SJSA1 (cell line): ENCODE measurements at regions not wholly inside any gene's neighbourhood (a gene's known extent, or its start where the extent isn't known, plus 50 kb on each side); places are given as distances from the start of the nearest gene placed in this dataset.

ENCODE experiments used
- DNase-seq, 2 experiments: peaks; one replicate each; pipeline ENCODE4 v3.0.0-alpha.2; 2015 to 2020; ENCODE audit warnings: low spot score in 2 of 2, low read depth in 1 of 2
- H3K27ac ChIP-seq: fragments of 250-450 bp; sonication (Bioruptor Pico); 2 replicates; pipeline ENCODE4 v1.5.1; 2020; ENCODE audit warnings: mild to moderate bottlenecking, moderate library complexity
- H3K27me3 ChIP-seq: fragments of 250-450 bp; sonication (Bioruptor Pico); replicated peaks from 2 replicates; pipeline ENCODE4 v1.5.1; 2020; ENCODE audit warnings: mild to moderate bottlenecking, moderate library complexity
- H3K36me3 ChIP-seq: fragments of 250-450 bp; sonication (Bioruptor Pico); 2 replicates; pipeline ENCODE4 v1.5.1; 2020; ENCODE audit warnings: mild to moderate bottlenecking
- H3K4me1 ChIP-seq: fragments of 250-450 bp; sonication (Bioruptor Pico); replicated peaks from 2 replicates; pipeline ENCODE4 v1.6.1; 2021; ENCODE audit warnings: mild to moderate bottlenecking
- H3K4me3 ChIP-seq: fragments of 250-450 bp; sonication (Bioruptor Pico); 2 replicates; pipeline ENCODE4 v1.5.1; 2020; ENCODE audit warnings: mild to moderate bottlenecking
- H3K9me3 ChIP-seq: fragments of 250-450 bp; sonication (Bioruptor Pico); replicated peaks from 2 replicates; pipeline ENCODE4 v1.5.1; 2020; ENCODE audit warnings: mild to moderate bottlenecking

DNA sequence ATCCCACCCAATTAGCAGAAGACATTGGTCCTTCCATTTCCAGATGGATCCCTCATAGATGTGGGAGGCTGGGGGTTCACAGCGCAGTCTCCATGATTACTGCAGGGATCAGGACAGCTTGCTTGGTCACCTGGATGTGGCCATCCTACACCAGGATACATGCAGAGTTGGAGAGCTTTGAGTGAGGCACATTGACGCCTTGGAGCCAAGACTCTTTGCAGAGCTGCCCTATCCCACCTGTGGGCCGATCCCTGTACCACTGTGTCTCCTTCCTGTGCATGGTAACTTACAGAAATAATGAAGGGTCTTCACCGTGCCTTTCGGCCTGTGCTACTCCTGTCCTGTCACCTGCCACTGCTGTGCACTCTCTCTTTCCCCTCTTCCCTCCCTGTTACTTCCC, 444.8 kb downstream of the GLRX3 start:
- Histone ChIP-seq H3K27me3 (no peaks in the 10 kb centered on the region), H3K9me3 (no peaks in the 10 kb centered on the region; the same call in 1 of the 2 replicates), H3K4me1 (no peaks in the 10 kb centered on the region), H3K4me3 (no peak overlapping the region), H3K27ac (no peak overlapping the region), H3K36me3 (no peaks in the 10 kb centered on the region)
- DNase-seq: no peak

DNA sequence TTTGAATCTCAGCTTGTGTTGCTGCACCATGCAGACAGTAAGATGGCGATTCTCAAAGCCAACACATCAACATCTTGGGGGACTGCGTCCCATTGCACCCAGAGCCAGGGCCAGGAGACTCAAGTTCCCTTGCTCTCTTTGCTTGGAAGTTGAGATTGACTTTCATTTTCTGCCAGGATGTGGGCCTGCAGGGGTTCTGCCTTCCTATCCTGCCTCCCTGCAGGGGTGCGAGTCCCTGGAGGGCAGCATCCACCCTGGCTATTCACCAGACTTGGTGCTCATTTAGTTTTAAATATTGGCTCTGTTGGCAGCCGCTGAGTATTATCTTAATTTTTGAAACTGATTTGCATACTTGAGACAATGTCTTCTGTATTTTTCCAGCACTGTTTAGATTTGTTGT, 451.5 kb downstream of the GLRX3 start:
- Histone ChIP-seq H3K4me1 (no peaks in the 10 kb centered on the region), H3K36me3 (no peaks in the 10 kb centered on the region), H3K9me3 (0 out of 2 replicates have a peak, but pooled peaks cover 2% of the 10 kb centered on the region), H3K4me3 (no peak overlapping the region), H3K27ac (no peak overlapping the region), H3K27me3 (no peaks in the 10 kb centered on the region)
- no peak for DNase-seq

DNA sequence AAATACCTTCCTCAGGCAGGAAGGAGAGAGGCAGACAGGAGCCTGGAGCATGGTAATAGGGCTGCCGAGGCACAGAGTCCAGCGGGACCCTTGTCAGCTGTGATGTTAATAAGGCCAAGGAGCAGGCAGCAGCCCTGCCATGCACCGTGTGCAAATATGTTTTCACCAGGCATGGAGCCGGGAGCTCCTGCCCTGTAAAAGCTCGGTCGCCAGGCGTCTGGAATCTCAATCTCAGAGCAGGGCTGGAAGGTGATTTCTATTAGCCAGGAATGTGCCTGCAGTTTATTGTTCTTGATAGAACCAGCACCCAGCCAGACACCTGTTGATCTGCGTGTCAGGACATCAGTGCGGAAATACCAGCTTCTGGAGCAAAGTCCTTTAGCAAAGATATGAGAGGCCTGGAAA, 469.8 kb downstream of the GLRX3 start:
- no peaks in the 10 kb centered on the region for H3K4me1 ChIP-seq
- H3K27ac ChIP-seq: no peak overlapping the region
- no peaks in the 10 kb centered on the region for H3K27me3 ChIP-seq
- H3K36me3 ChIP-seq: no peaks in the 10 kb centered on the region
- DNase-seq: no peak
- 0 out of 2 replicates have a peak, but pooled peaks cover 8% of the 10 kb centered on the region for H3K9me3 ChIP-seq
- no peak overlapping the region for H3K4me3 ChIP-seq

DNA sequence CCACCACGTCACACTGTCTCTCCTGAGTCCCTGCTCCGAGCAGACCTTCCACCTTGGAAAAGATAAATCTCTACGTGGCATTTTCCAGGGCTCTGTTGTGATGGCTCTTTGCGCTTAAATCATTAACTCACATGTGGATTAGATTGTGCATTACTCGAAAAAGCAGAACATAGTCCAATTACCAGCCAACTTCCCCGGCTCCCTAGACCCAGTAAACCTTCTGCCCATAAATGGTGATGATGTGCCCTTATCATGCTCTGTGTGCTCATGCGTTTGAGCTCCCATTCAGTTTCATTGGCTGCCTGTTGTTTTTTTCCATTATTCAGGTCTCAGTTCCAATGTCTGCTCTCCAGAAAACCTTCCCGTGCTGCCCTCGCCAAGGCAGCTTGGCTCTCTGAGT, 471.2 kb downstream of the GLRX3 start:
- H3K9me3 ChIP-seq: 0 out of 2 replicates have a peak, but pooled peaks cover 10% of the 10 kb centered on the region
- no peak overlapping the region for H3K4me3 ChIP-seq
- no peaks in the 10 kb centered on the region for H3K27me3 ChIP-seq
- DNase-seq: no peak
- no peaks in the 10 kb centered on the region for H3K36me3 ChIP-seq
- H3K4me1 ChIP-seq: no peaks in the 10 kb centered on the region
- no peak overlapping the region for H3K27ac ChIP-seq

DNA sequence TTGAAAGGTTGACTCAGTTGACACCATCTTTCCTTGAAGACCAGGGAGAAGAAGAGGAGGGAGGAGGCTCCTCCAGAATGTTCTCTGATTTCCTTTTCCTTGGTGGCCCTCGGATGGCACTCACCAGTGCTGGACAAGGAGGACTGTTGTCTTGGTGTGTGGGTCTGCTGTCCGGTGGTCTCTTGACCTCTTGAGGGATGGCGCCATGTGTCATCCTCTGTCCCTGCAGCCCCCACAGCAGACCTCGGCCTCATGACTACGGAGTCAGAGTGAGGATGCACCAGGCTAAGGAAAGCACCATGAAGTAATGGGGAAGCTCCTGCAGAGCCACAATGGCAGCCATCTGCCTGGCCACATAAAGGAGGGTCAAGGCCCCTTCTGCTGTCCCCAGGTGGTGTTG, 475.0 kb downstream of the GLRX3 start:
- Histone ChIP-seq H3K9me3 (peaks cover 3% of the 10 kb centered on the region; the same call in 1 of the 2 replicates), H3K27me3 (no peaks in the 10 kb centered on the region), H3K27ac (no peak overlapping the region), H3K4me3 (no peak overlapping the region), H3K36me3 (no peaks in the 10 kb centered on the region), H3K4me1 (no peaks in the 10 kb centered on the region)
- DNase-seq: no peak

DNA sequence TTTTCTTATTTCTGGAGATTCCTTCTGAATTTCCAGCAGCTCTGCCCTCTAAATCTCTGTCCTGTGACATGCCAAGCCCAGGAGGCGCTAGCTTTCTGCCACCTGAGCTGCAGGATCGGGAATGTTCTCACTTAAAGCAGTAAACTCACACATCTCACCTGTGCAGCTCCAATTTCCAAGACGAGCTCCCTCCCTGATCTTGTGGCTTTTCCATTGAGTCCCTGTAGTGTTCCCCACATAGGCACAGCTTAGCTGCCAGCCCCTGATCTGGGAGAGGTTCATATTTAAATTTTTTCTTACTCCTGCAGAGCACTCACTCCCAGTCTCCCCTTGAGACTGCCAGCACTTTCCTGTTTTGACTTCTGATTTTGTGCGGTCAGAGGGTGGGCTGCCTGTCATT, 479.3 kb downstream of the GLRX3 start:
- no peaks in the 10 kb centered on the region for H3K36me3 ChIP-seq
- DNase-seq: no peak
- no peak overlapping the region for H3K27ac ChIP-seq
- peaks cover 6% of the 10 kb centered on the region for H3K9me3 ChIP-seq
- no peaks in the 10 kb centered on the region for H3K27me3 ChIP-seq
- no peaks in the 10 kb centered on the region for H3K4me1 ChIP-seq
- no peak overlapping the region for H3K4me3 ChIP-seq

DNA sequence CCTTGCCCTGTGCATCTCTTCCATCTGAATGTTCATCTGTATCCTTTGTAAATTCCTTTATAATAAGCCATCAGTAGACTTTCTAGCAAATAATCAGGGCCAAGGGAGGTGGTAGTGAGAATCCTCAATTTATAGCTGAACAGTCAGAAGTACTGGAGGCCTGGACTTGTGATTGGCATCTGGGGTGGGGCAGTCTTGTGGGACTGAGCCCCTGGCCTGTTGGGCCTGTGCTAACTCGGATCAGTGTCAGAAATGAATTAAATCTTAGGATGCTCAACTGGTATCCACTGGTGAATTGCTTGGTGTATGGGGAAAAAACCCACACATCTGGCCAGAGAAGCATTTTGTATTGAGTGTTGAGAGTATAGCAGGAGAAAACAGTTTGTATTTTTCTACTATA, 481.8 kb downstream of the GLRX3 start:
- Histone ChIP-seq H3K36me3 (no peaks in the 10 kb centered on the region), H3K4me1 (no peaks in the 10 kb centered on the region), H3K9me3 (peaks cover 6% of the 10 kb centered on the region), H3K4me3 (no peak overlapping the region), H3K27me3 (no peaks in the 10 kb centered on the region), H3K27ac (no peak overlapping the region)
- DNase-seq: no peak

DNA sequence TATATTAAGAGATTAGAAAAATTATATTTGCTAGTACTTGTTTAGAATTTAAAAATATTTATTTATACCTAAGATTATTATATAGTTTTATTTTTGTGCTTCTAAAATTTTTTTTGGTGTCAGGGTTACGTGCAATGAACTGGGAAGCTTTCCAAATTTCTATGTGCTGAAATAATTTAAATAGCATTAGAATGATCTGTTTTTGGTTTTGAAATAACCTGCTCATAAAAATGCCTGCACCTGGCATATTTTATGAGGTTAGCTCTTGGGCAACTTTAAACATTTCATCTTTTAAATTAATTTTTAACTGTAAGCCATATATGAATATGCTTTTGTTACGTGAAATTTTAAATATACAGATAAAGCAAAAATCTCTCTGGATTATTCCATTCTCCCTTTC, 482.5 kb downstream of the GLRX3 start:
- no peak for DNase-seq
- Histone ChIP-seq H3K4me1 (no peaks in the 10 kb centered on the region), H3K27me3 (no peaks in the 10 kb centered on the region), H3K27ac (no peak overlapping the region), H3K4me3 (no peak overlapping the region), H3K9me3 (peaks cover 10% of the 10 kb centered on the region), H3K36me3 (no peaks in the 10 kb centered on the region)

DNA sequence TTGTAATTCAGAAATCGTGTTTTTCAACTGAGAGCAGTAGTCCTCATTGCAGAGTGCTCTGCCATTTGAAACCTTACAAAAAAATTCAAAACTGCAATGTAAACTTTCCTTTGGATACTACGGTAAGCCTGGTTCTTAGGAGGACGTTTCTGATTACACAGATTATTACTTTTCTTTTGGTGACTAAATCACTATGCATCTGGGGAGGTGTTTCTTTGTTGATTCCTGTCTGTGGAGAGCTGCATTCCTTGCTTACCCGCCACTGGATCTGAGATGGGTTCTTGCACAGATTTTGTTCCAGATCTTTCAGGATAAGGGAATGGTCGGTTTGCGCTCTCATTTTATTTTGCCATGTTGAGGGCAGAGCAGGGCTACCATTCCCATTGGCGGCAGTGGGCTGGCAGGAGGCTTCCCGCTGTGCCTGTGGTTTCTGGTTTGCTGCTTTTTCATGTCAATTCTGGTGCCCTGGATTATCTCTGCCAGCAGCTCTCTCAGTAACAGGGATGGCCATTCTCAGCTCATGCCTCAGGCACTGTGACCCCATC, 485.1 kb downstream of the GLRX3 start:
- Histone ChIP-seq H3K36me3 (no peaks in the 10 kb centered on the region), H3K9me3 (peaks cover 18% of the 10 kb centered on the region), H3K27me3 (no peaks in the 10 kb centered on the region), H3K4me3 (no peak overlapping the region), H3K4me1 (no peaks in the 10 kb centered on the region), H3K27ac (no peak overlapping the region)
- no peak for DNase-seq

DNA sequence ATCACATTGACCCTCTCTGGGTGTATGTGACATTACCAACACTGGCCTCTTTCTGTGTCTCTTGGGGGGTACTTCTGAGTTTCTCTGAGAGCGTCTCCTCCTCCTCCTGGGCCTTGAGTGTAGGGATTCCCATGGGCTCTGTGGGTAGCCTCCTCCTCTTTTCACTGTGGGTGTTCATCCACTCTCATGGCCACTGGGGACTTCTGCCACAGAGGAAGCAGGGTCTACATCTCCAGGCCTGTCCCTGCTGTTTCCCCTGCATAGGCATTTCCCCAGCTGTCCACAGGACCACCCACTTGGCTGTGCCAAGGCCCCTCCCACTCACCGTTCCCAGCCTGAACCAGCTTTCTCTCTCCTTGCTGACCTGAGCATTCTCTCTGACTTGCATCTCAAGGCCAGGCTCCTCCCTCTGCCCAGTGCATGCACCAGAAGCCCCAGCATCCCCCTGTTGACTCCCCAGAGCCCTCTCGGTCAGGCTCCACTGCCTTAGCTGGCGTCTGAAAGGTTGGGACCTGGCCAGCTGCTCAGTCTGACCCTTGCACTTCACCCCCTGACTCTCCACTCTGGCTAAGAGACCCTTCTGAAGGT, 487.6 kb downstream of the GLRX3 start:
- Histone ChIP-seq H3K27ac (no peak overlapping the region), H3K4me3 (no peak overlapping the region), H3K4me1 (no peaks in the 10 kb centered on the region), H3K27me3 (no peaks in the 10 kb centered on the region), H3K9me3 (peaks cover 15% of the 10 kb centered on the region), H3K36me3 (no peaks in the 10 kb centered on the region)
- DNase-seq: no peak

DNA sequence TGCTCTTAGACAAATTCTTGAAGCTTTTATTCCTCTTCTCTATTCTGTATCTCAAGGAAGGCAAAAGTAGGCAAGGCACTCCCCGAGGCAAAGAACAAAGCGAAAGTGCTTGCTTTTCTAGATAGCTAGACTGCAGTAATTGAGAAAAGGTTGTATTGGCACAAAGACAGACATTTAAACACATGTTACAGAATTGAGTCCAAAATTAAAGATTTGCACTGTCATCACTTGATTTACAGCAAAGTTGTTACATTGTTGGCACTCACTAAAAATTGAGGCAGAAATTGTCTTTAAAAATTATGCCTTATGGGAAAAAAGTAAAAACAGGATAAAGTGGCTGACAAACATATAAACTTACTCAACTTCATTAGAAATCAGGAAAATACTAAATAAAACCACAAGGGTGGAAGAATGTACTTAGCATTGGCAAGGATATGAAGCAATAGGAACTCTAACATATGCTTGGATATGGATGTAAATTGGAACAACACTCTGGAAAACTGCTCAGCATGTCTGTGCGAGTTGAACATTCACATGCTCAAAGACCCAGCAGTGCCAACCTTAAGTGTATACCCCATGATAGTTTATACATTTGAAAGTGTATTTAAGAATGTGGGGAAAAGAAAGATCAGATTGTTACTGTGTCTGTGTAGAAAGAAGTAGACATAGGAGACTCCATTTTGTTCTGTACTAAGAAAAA, 491.3 kb downstream of the GLRX3 start:
- H3K27me3 ChIP-seq: no peaks in the 10 kb centered on the region
- no peak for DNase-seq
- H3K27ac ChIP-seq: no peak overlapping the region
- H3K4me3 ChIP-seq: no peak overlapping the region
- H3K9me3 ChIP-seq: peaks cover 19% of the 10 kb centered on the region
- H3K4me1 ChIP-seq: no peaks in the 10 kb centered on the region
- H3K36me3 ChIP-seq: no peaks in the 10 kb centered on the region

DNA sequence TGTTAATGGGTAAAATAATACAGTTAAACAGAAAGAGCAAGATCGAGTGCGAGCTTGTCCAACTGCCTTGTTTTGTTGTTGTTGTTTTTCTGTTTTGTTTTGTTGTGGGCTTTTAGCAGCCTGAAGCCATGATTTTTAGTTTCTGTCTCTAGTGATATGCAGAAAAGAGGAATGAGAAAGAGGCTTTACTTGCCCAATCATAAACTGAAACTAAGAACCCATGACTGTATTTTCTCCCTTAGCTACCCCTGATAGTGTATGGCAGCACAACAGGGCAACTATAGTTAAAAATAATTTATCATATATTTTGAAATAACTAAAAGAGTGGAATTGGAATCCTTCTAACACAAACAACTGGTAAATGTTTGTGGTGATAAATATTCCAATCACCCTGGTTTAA, 493.9 kb downstream of the GLRX3 start:
- H3K27ac ChIP-seq: no peak overlapping the region
- H3K4me3 ChIP-seq: no peak overlapping the region
- peaks cover 6% of the 10 kb centered on the region for H3K9me3 ChIP-seq
- no peaks in the 10 kb centered on the region for H3K36me3 ChIP-seq
- H3K27me3 ChIP-seq: no peaks in the 10 kb centered on the region
- DNase-seq: no peak
- H3K4me1 ChIP-seq: no peaks in the 10 kb centered on the region

DNA sequence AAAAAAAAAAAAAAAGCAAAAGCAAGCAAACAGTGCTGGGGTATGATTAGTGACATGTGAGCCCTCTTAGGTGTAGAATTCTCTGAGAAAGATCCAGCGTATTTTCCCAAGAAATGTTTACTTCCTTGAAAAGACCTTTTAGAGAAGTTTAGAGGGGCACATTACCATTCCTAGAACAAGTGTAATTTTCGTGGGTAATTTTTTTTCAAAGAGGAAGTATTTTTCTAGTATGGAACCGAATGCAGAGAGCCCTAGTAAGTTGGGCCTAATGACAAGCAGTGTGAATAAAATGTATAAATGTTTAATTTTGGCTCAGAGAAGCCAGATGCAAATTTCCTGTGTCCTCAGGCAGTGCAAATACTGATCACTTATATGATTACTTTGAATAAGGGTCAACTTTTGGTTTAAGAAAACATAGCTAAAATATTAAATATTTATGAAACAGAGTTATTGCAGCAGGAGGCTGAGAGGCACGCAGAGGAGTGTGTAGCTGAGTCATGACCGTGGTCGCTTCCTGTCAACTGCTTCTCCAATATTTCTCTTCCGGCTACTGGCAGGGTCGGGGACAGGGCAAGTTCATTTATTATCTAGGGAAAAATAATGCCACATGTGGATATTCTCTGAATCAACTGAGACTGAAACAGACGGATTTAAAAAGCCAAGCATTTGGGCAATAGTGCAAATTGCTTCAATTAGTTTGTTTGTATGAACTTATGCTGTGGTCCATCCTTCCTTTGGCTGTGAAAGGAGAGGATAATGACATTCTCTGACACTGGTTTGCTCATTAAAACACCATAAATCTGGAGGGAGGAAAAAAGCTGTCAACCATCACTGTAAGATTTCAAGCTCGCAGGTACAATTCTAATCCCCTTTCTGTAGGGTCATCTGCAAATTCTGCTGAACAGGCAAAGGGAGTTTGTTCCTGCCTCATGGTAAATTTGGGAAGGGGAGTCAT, 495.2 kb downstream of the GLRX3 start:
- Histone ChIP-seq H3K4me1 (no peaks in the 10 kb centered on the region), H3K27ac (no peak overlapping the region), H3K27me3 (no peaks in the 10 kb centered on the region), H3K4me3 (no peak overlapping the region), H3K36me3 (no peaks in the 10 kb centered on the region), H3K9me3 (peaks cover 3% of the 10 kb centered on the region)
- no peak for DNase-seq

DNA sequence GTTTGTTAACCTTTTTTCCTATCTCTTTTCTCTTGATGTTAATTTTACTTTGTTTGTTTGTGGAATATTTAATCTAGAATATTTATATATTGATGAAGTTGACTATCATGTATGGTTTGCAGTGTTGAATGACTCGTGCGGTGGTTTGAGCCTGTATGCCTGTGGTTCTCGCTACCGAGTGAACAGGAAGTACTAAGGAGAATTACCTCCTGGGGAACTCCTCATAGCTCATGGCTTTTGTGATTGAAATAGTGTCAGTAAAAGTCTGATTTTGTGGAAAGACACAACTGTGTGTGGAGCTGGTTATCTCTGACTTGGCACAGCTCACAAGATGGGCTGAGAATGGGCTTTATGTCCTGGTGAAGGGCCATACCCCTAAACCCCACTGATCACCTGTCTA, 498.6 kb downstream of the GLRX3 start:
- no peak overlapping the region for H3K27ac ChIP-seq
- H3K4me3 ChIP-seq: no peak overlapping the region
- DNase-seq: no peak
- peaks cover 10% of the 10 kb centered on the region for H3K9me3 ChIP-seq
- H3K27me3 ChIP-seq: no peaks in the 10 kb centered on the region
- no peaks in the 10 kb centered on the region for H3K36me3 ChIP-seq
- H3K4me1 ChIP-seq: no peaks in the 10 kb centered on the region
